ENCODE measurements at regions not wholly inside any gene's neighbourhood (a gene's known extent, or its start where the extent isn't known, plus 50 kb on each side); places are given as distances from the start of the nearest gene placed in this dataset.

DNA sequence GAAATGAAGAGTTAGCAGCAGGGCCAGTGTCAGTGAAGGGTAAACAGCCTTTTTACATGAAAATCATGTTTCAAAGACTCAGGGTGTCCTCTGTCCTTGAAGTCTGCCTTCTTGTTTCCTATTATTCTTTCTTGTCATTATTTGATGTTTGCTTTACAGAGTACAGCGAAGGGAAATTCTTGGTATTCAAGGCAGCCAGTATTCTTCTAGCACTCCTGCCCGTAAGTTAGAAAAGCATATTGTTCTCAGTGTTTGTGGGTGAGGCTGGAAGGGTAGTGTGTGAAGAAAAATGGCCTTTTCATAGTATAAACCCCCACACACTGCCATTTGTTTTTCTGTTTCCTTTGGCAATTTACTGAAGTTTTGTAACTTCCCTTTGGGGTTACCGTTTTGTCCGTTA, 217.3 kb upstream of the NAV3 start:
- no peak overlapping the region for H3K4me2 ChIP-seq (ENCODE audit: low read length)
- no peak overlapping the region for H2BK12ac ChIP-seq (ENCODE audit: low read length)
- no peak overlapping the region for H3K27ac ChIP-seq (ENCODE audit: low read depth, low read length)
- H2BK5ac ChIP-seq (ENCODE audit: low read depth, low read length, poor library complexity), result no peak overlapping the region
- H4K12ac ChIP-seq (ENCODE audit: low read depth, low read length), result no peak overlapping the region
- no CpG with 5 or more reads among the region's 4 CpGs for WGBS (ENCODE audit: extremely low coverage, insufficient coverage, insufficient read length)
- no peaks in the 10 kb centered on the region for H3K4me1 ChIP-seq (ENCODE audit: control insufficient read depth in 1 of 2, insufficient read depth in 2 of 2, low read length in 2 of 2)
- no peaks in the 10 kb centered on the region for H3K79me2 ChIP-seq (ENCODE audit: control insufficient read depth, insufficient read depth, low read length, poor library complexity)
- H3K4me3 ChIP-seq (ENCODE audit: low read depth, low read length), result no peak overlapping the region
- H3K4ac ChIP-seq (ENCODE audit: low read depth, low read length), result no peak overlapping the region
- no peaks in the 10 kb centered on the region for H3K36me3 ChIP-seq (ENCODE audit: control insufficient read depth in 1 of 2, insufficient read depth in 2 of 2, low read length in 2 of 2)
- H2AFZ ChIP-seq (ENCODE audit: insufficient read depth, low read length, poor library complexity), result no peak overlapping the region
- H3K27me3 ChIP-seq (ENCODE audit: insufficient read depth, low read length), result no peaks in the 10 kb centered on the region
- no peak overlapping the region for H3K18ac ChIP-seq (ENCODE audit: low read length)
- no peak overlapping the region for H3K14ac ChIP-seq (ENCODE audit: low read length)
- H3K9ac ChIP-seq (ENCODE audit: low read length), result no peak overlapping the region
- no peaks in the 10 kb centered on the region for H3K9me3 ChIP-seq (ENCODE audit: insufficient read depth, low read depth, low read length)
- no peaks in the 10 kb centered on the region for H3K79me1 ChIP-seq (ENCODE audit: low read length)
- no peak overlapping the region for H4K8ac ChIP-seq (ENCODE audit: low read depth, low read length)
- DNase-seq, result no peak
- no peak overlapping the region for H2AK5ac ChIP-seq (ENCODE audit: low read length)
- H4K91ac ChIP-seq (ENCODE audit: low read depth, low read length), result no peak overlapping the region
- H2BK120ac ChIP-seq (ENCODE audit: insufficient read depth, low read length, poor library complexity), result no peak overlapping the region
- no peak overlapping the region for H3K23ac ChIP-seq (ENCODE audit: low read length)

DNA sequence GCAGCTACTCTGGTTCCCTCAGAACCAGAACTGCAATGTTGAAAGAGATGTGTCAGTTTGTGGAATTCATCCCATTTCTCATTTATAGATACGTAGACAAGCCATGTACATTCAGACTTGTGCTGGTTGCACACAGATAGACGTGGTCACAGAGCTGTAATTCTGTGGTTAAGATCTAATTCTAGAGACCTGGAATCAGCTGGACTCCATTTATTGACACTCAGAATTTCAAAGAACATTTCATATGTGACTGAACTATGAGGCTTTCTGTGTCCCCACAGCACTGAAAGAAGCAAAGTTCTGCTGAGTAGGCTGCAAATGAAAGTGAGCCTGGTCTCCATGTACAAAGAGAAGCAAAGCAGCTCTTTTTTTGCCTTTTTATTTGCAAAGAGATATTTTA, 220.2 kb upstream of the NAV3 start:
- Histone ChIP-seq H3K79me2 (ENCODE audit: control insufficient read depth, insufficient read depth, low read length, poor library complexity) (no peaks in the 10 kb centered on the region), H3K4me3 (ENCODE audit: low read depth, low read length) (no peak overlapping the region), H3K18ac (ENCODE audit: low read length) (no peak overlapping the region), H3K4me2 (ENCODE audit: low read length) (no peak overlapping the region), H3K27me3 (ENCODE audit: insufficient read depth, low read length) (no peaks in the 10 kb centered on the region), H2BK120ac (ENCODE audit: insufficient read depth, low read length, poor library complexity) (no peak overlapping the region), H3K4me1 (ENCODE audit: control insufficient read depth in 1 of 2, insufficient read depth in 2 of 2, low read length in 2 of 2) (no peaks in the 10 kb centered on the region), H4K12ac (ENCODE audit: low read depth, low read length) (no peak overlapping the region), H2AFZ (ENCODE audit: insufficient read depth, low read length, poor library complexity) (no peak overlapping the region), H2AK5ac (ENCODE audit: low read length) (no peak overlapping the region), H3K4ac (ENCODE audit: low read depth, low read length) (no peak overlapping the region), H3K9ac (ENCODE audit: low read length) (no peak overlapping the region), H4K8ac (ENCODE audit: low read depth, low read length) (no peak overlapping the region), H3K23ac (ENCODE audit: low read length) (no peak overlapping the region), H3K9me3 (ENCODE audit: insufficient read depth, low read depth, low read length) (no peaks in the 10 kb centered on the region), H3K36me3 (ENCODE audit: control insufficient read depth in 1 of 2, insufficient read depth in 2 of 2, low read length in 2 of 2) (no peaks in the 10 kb centered on the region), H3K27ac (ENCODE audit: low read depth, low read length) (no peak overlapping the region), H3K14ac (ENCODE audit: low read length) (no peak overlapping the region), H2BK5ac (ENCODE audit: low read depth, low read length, poor library complexity) (no peak overlapping the region), H2BK12ac (ENCODE audit: low read length) (no peak overlapping the region), H4K91ac (ENCODE audit: low read depth, low read length) (no peak overlapping the region), H3K79me1 (ENCODE audit: low read length) (no peaks in the 10 kb centered on the region)
- DNase-seq, result no peak
- no CpG with 5 or more reads among the region's 2 CpGs for WGBS (ENCODE audit: extremely low coverage, insufficient coverage, insufficient read length)

DNA sequence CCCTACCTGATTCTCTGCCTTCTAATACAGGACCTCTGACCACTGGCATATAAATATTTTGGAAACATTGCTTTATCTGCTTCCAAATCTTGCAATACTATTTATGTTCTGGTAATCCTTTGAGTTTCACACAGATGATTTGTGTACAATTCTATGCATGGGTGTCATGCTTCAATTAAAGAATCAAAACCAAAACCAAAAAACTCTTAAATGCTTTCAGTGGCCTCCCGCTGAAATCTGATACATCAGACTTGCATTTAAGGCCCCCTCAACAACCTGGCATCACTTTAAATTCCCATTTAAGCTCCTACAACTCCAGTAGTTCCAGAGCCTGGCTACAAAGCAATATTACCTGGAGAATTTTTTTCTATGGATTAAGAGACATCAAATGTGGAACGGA, 221.7 kb upstream of the NAV3 start:
- no peaks in the 10 kb centered on the region for H3K27me3 ChIP-seq (ENCODE audit: insufficient read depth, low read length)
- whole genome bisulfite sequencing (ENCODE audit: extremely low coverage, insufficient coverage, insufficient read length), result no CpG with 5 or more reads among the region's 2 CpGs
- no peak overlapping the region for H3K14ac ChIP-seq (ENCODE audit: low read length)
- H2BK5ac ChIP-seq (ENCODE audit: low read depth, low read length, poor library complexity), result no peak overlapping the region
- H4K12ac ChIP-seq (ENCODE audit: low read depth, low read length), result no peak overlapping the region
- no peak overlapping the region for H3K9ac ChIP-seq (ENCODE audit: low read length)
- no peaks in the 10 kb centered on the region for H3K36me3 ChIP-seq (ENCODE audit: control insufficient read depth in 1 of 2, insufficient read depth in 2 of 2, low read length in 2 of 2)
- no peak overlapping the region for H3K27ac ChIP-seq (ENCODE audit: low read depth, low read length)
- DNase-seq, result no peak
- no peaks in the 10 kb centered on the region for H3K79me2 ChIP-seq (ENCODE audit: control insufficient read depth, insufficient read depth, low read length, poor library complexity)
- no peak overlapping the region for H3K4me2 ChIP-seq (ENCODE audit: low read length)
- H3K4me3 ChIP-seq (ENCODE audit: low read depth, low read length), result no peak overlapping the region
- no peaks in the 10 kb centered on the region for H3K9me3 ChIP-seq (ENCODE audit: insufficient read depth, low read depth, low read length)
- H3K79me1 ChIP-seq (ENCODE audit: low read length), result no peaks in the 10 kb centered on the region
- no peaks in the 10 kb centered on the region for H3K4me1 ChIP-seq (ENCODE audit: control insufficient read depth in 1 of 2, insufficient read depth in 2 of 2, low read length in 2 of 2)
- H2AFZ ChIP-seq (ENCODE audit: insufficient read depth, low read length, poor library complexity), result no peak overlapping the region
- no peak overlapping the region for H3K4ac ChIP-seq (ENCODE audit: low read depth, low read length)
- H2BK12ac ChIP-seq (ENCODE audit: low read length), result no peak overlapping the region
- no peak overlapping the region for H4K91ac ChIP-seq (ENCODE audit: low read depth, low read length)
- H2BK120ac ChIP-seq (ENCODE audit: insufficient read depth, low read length, poor library complexity), result no peak overlapping the region
- no peak overlapping the region for H3K18ac ChIP-seq (ENCODE audit: low read length)
- no peak overlapping the region for H3K23ac ChIP-seq (ENCODE audit: low read length)
- no peak overlapping the region for H4K8ac ChIP-seq (ENCODE audit: low read depth, low read length)
- no peak overlapping the region for H2AK5ac ChIP-seq (ENCODE audit: low read length)

DNA sequence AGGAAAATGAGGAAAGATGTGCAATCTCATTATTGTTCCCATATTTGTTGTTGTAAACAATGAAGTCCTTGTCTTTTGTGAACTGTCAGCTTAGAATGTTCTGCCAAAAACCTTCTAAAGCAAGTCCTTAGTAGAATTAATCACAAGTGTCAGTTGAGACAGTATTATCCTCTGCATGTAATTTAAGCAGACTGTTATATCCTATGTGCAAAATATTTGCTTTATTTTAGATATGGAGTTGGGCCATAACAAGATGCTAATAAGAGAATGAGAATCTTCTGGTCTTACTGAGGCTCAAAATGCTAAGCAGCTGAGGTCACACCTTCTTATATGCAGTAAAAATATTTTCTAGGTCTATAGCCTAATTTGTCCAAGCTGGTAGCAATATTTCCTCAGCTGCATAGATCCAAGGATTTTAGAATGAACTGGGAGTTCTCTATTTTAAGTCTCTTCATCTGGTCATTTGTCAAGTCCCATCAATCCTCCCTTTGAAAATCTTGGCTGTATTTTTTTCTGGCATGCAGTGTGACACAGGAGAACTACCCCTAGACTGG, 222.3 kb upstream of the NAV3 start:
- Histone ChIP-seq H2BK120ac (ENCODE audit: insufficient read depth, low read length, poor library complexity) (no peak overlapping the region), H3K4me1 (ENCODE audit: control insufficient read depth in 1 of 2, insufficient read depth in 2 of 2, low read length in 2 of 2) (no peaks in the 10 kb centered on the region), H3K27me3 (ENCODE audit: insufficient read depth, low read length) (no peaks in the 10 kb centered on the region), H3K4me2 (ENCODE audit: low read length) (no peak overlapping the region), H4K8ac (ENCODE audit: low read depth, low read length) (no peak overlapping the region), H4K91ac (ENCODE audit: low read depth, low read length) (no peak overlapping the region), H3K4me3 (ENCODE audit: low read depth, low read length) (no peak overlapping the region), H3K79me2 (ENCODE audit: control insufficient read depth, insufficient read depth, low read length, poor library complexity) (no peaks in the 10 kb centered on the region), H3K79me1 (ENCODE audit: low read length) (no peaks in the 10 kb centered on the region), H3K4ac (ENCODE audit: low read depth, low read length) (no peak overlapping the region), H3K23ac (ENCODE audit: low read length) (no peak overlapping the region), H3K27ac (ENCODE audit: low read depth, low read length) (no peak overlapping the region), H3K9ac (ENCODE audit: low read length) (no peak overlapping the region), H3K9me3 (ENCODE audit: insufficient read depth, low read depth, low read length) (no peaks in the 10 kb centered on the region), H3K14ac (ENCODE audit: low read length) (no peak overlapping the region), H3K36me3 (ENCODE audit: control insufficient read depth in 1 of 2, insufficient read depth in 2 of 2, low read length in 2 of 2) (no peaks in the 10 kb centered on the region), H4K12ac (ENCODE audit: low read depth, low read length) (no peak overlapping the region), H2BK12ac (ENCODE audit: low read length) (no peak overlapping the region), H3K18ac (ENCODE audit: low read length) (no peak overlapping the region), H2BK5ac (ENCODE audit: low read depth, low read length, poor library complexity) (no peak overlapping the region), H2AK5ac (ENCODE audit: low read length) (no peak overlapping the region), H2AFZ (ENCODE audit: insufficient read depth, low read length, poor library complexity) (no peak overlapping the region)
- no peak for DNase-seq
